CD4-positive, alpha-beta T cell treated with Interleukin-17A for 1 hour (primary cell): ENCODE measurements at regions not wholly inside any gene's neighbourhood (a gene's known extent, or its start where the extent isn't known, plus 50 kb on each side); places are given as distances from the start of the nearest gene placed in this dataset.

Experiments used
- DNase-seq: peaks from one replicate; pipeline ENCODE4 v3.0.0-alpha.2; 2020

DNA sequence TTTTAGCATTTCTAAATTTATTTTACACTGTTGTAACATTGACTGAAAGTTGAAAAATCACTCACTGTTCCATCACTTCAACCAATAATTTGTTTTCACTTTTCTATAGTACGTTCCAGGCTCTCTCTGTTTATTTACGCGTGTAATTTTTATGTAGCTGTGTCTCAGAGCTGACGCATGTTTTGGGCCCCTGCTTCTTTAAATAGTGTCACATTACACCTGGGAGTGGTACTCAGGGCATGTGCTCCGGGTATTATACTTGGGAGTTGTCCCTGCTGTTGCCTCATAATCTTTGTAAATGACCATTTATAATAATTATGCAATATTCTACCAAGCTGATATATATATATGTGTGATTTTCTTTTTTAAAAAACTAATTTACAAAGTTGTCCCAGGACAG, 132.8 kb upstream of the CPM start:
- no peak for DNase-seq

- no peak for DNase-seq
Observed at GRCh38 chr12:69066492-69067373, 133.8 kb upstream of the CPM start.

DNA sequence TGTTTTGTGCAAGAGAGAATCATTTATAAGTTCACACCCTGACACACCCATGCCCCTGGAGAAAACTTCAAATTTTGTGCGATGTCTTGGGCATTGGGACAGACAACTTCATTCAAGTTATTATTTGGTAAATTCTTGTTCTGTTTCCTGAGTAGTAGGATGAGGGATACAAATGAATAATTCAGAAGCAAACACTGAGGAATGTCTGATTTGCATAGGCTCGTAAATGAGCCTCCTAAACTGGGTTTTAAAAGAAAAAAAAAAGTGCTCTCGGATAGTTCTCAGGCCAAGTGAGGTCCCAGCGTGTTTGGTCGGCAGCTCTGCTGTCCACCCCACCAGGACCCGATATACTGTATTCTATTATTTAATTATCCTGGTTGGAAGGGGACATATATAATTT, 134.7 kb upstream of the CPM start:
- DNase-seq: no peak

- no peak for DNase-seq
Observed at GRCh38 chr12:69068448-69068847, 135.5 kb upstream of the CPM start.

GRCh38 chr12:69069479-69069878, 136.5 kb upstream of the CPM start:
- DNase-seq: no peak

GRCh38 chr12:69070319-69071090, 137.5 kb upstream of the CPM start:
- DNase-seq: peak; percentile 58

- DNase-seq: no peak
Observed at GRCh38 chr12:69071091-69071370, 138.1 kb upstream of the CPM start.

- DNase-seq: no peak
Observed at GRCh38 chr12:69073035-69073434, 140.1 kb upstream of the CPM start.

DNA sequence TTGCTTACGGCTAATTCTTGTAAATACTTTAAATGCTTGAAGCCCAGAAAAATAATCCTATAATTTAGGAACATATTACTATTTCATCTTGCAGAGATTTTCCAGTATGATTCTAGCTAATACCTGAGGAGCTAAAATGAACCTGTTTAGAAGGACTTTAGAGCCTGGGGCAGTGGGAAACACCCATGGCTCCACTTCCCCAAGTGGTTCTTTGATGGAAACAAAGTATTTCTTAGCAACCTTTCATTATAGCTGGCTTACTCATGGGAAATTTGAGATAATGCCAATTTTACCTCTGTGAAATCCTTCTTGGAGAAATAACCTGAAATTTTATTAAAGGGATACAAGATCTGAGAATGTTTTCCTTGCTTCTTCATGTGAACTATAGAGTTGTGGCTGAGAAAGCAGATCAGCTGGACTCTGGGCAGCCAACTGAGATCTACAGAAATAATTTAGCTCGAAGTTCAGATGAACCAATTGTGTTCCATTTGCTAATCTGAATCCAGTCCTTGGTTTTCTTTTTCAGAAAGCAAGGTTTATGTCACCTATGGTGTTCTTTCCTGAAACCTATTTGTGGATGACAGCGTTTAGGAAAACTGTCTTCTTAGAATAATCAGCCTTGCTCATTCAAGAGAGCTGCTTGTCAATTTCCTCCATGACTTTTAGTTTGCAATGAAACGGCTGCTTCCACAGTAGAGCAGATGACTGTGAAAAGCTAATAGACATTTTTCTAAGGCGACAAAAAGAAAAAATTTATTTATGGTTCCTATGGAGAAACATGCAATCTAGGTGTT, 141.8 kb upstream of the CPM start:
- no peak for DNase-seq

DNA sequence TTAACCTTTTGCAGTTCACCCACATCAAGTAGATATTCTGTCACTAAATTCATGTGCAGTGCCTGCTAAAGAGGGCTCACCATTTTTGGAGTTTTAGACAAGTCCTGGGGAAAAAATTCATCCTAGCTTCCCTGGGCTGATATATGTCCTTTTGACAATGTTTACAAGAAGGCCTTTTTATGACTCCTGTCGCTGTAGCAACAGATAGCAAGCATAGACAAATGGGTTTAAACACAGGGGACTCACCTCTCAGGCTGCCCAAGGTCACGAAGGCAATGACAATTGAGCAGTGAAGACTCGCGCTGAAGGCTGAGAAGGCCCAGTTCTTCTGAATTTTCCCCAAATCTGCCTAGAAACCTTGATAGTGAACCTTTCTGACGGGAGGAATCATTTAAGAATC, 150.7 kb upstream of the CPM start:
- no peak for DNase-seq

DNA sequence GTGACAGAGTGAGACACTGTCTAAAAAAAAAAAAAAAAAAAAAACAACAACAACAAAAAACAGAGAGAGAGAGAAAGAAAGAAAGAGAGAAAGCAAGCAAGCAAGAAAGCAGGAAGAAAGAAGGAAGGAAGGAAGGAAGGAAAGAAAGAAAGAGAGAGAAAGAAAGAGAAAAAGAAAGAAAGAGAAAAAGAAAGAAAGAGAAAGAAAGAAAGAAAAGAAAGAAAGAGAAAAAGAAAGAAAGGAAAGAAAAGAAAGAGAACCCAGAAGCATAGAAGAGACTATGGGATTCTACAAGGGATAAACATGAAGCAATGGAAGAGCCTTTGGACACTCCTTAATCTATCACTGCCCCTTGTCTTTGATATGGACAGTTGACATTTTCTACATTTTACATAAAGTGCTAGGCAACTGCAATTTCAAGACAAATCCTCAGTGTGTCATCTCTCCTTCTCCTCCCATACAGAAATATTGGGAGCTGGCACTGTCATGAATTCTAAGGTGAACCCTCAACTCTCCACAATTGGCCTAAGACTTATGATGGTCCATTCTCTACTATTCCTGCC, 151.9 kb upstream of the CPM start:
- no peak for DNase-seq

DNA sequence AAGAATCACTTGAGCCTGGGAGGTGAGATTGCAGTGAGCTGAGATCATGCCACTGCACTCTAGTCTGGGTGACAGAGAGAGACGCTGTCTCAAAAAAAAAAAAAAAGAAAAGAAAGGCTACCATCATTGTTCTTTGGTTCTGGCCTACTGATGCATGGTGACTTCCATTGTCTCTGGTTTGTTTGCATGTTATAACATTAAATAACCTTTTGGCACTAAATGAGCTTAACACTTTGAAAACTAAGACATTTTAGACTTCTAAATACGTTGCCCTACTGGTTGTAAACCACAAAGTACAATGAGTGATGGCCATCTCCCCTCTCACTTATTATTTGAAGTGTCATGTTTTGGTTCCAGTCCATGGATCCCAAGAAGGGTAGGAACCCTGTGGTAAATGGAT, 152.9 kb upstream of the CPM start:
- DNase-seq: no peak

GRCh38 chr12:69087986-69088385, 151.4 kb upstream of the CPSF6 start:
- no peak for DNase-seq

DNA sequence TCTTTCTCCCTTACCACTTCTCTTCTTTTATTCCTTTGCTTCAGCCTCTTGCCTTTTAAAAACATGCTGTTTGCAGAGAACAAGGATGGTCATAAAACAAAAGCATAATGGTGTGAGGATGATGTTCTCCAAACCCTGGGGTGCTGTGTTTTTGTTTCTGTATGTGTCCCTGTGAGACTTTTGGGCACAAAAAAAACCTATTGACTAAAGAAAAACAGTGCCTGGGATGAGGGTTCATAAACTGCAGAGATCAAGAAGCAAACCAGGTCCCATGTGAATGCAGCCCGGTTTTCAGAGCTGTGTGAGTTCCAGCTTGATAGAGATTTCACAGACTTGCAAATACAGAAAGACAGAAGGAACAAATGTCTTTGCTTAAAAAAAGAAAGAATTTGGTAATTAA, 148.6 kb upstream of the CPSF6 start:
- no peak for DNase-seq

- DNase-seq: no peak
Observed at GRCh38 chr12:69091442-69092017, 147.8 kb upstream of the CPSF6 start.

DNA sequence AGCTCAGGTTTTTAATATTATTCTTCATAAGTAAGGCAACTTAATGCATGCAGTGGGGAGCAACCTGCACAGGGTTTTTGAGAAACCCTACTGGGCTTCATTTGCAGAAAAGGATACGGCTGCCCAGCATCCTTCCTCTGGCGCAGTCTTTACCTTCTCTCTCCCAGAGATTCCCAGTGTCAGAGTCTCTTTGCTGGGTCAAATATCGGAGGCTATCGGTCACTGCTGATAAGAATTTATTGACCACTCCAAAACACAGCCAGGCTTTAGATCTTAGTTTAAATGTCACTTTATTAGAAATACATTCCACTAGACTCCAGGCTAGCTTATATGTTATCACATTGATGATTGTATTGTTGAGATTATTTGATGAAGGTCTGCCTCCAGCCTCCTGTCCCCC, 147.2 kb upstream of the CPSF6 start:
- no peak for DNase-seq

DNA sequence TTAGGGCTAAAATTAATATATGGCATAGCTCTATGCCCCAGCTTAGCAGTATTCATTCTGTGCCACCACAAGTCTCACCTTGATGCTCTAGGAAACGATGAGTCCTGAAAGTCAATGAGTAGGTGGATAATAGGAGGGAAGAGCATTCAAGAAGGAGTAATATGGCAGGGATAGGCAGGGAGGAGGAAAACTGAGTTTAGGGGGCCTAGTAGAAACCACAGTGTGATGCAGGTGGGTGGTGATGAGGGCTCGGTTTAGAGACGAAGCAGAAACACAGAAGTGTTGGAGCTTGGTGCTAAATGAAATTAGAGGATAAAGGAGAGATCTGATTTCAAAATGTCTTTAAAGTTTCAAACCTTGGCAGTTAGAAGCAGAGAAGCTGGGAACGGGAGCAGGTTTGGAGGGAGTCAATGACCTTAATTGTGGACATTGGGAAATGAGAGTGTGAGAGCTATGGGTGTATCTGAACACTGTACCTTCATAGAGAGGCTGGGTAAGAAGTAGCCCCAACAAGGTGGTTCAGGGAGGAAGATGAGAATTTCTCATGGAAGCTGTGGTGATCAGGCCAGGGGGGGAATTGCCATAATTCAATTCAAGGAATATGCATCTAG, 144.7 kb upstream of the CPSF6 start:
- no peak for DNase-seq

- no peak for DNase-seq
Observed at GRCh38 chr12:69095765-69096477, 143.4 kb upstream of the CPSF6 start.

- DNase-seq: no peak
Observed at GRCh38 chr12:69096669-69097335, 142.6 kb upstream of the CPSF6 start.

DNA sequence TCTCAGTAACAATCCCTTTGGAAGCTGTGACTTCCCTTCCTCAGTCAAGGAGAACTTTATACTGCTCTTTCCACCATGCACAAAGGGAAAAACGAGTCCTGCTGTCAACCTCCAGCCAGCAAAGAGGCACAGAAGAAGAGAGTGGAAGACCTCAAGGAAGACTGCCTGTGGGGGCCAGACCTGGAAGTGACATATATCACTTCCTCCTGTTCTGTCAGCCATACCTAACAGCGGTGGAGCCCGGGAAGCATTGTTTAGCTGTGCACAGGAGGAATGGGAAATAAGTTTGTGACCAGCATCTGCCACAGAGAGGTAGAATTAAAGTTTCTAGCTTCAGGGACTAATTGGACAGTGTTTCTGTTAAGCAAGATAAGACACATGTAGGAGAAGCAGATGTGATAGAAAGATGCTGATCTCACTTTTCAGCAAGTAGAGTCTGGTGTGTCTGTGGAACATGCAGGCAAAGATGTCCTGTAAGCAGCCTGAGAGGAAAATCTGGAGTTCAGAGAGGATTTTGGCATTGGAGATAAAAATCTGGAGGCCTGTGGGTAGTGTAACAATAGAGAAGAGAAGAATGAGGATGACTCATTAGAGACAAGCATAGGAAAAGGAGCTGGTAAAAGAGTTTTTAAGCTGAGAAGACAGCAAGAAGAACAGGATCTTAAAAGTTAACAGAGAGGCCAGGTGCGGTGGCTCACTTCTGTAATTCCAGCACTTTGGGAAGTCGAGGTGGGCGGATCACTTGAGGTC, 141.6 kb upstream of the CPSF6 start:
- DNase-seq: no peak
